ENCODE measurements at regions not wholly inside any gene's neighbourhood (a gene's known extent, or its start where the extent isn't known, plus 50 kb on each side); places are given as distances from the start of the nearest gene placed in this dataset.

DNA sequence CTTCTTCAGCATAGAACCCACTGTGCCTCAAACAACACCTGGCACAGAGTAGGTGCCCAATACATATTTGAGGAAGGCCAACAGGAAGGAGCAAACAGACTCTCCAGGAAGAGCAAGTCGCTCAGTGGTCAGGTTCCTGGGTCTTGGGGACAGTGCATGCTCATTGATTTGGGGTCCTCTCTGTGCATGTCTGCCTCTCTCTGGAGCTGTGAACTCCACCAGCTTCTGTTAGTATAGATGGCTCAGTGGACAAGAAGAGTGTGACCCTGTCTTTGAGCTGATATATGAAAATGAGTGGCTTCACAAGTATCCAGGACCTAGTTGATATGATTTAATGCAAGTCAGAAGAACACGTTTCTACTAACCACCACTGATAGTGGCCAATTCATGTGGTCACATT lies 98.7 kb downstream of the KCTD15 start:
- H3K27ac ChIP-seq, result no peak overlapping the region
- DNase-seq (ENCODE audit: low read depth, low spot score), result no peak

DNA sequence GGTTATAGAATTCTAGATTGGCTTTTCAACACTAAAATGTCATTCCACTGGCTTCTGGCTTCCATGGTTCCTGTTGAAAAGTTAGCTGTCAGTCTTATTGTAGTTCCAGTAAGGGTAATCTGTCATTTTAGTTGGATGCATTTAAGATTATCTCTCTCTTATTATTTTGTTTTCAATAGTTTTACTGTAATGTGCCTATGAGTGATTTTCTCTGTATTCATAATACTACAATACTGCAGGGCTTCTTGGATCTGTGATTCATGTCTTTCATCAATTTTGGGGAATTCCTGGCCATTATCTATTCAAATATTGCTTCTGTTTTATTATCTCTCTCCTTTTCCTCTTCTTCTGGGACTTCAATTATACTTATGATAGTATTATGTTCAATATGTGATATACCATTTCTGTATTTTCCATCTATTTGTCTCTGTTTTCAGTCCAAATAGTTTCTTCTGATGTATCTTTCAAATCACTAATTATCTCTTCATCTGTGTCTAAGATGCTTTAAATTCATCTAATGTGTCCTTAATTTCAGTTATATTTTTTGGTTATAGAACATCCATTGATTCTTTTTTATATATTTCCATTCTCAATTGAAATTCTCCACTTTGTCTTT lies 101.5 kb downstream of the KCTD15 start:
- no peak for DNase-seq (ENCODE audit: low read depth, low spot score)
- no peak overlapping the region for H3K27ac ChIP-seq

DNA sequence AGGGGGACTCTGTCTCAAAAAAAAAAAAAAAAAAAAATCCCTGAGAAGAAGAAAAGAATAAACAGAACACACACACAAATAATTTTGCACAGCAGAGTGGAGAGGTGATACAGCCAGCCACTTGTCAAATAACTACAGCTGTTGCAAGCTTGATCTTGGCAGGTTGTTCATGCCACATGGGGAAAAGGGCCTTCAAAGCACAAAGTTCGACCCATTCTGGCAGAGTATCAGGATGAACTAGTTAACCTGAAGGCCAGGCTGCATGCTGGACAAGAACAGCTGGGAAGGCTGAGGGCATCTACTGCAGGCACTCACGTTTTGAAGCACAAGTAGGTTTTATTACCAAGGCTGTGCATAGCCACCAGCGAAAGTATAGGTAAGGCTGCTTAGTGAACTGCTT lies 104.1 kb downstream of the KCTD15 start:
- H3K27ac ChIP-seq, result no peak overlapping the region
- no peak for DNase-seq (ENCODE audit: low read depth, low spot score)

DNA sequence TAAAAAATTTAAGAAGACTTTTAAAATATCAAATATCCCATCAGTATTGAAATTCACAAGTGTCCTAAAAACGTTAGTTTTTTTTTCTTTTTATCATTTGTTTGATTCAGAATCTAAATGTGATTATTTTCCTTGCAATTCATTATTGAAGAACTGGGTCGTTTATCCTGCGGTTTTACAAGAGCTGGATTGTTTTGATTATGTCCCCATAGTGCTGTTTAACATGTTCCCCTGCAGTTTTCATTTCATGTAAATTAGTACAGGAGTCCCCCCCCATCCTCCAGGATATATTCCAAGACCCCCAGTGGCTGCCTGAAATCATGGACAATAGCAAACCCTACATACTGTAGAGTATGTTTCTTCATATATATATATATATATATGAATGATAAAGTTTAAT lies 105.7 kb downstream of the KCTD15 start:
- no peak for DNase-seq (ENCODE audit: low read depth, low spot score)
- H3K27ac ChIP-seq, result no peak overlapping the region

DNA sequence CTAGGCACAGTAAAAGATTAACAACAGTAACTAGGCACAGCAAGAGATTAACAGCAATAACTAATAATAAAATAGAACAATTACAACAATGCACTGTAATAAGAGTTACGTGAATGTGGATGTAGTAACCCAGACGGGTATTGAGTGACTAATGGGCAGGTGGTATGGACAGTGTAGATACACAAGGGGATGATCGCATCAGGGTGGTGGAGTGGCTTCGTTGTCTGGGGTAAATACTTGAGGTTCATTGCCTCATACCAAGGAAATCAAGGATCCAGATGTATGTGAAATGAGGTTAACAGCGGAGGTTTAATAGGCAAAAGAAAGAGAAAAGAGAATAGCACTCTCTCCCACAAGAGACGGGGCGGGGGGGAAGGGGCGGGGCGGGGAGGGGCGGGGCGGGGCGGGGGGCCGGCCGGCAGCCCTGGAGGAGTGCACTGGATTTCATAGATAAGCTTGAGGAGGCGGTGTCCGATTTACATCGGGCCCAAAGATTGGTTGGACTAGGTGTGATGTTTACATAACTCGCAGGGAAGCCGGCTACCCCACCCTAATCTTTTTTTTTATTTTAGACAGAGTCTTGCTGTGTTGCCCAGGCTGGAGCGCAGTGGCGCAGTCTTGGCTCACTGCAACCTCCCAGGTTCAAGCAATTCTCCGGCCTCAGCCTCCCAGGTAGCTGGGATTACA lies 106.3 kb downstream of the KCTD15 start:
- no peak overlapping the region for H3K27ac ChIP-seq
- no peak for DNase-seq (ENCODE audit: low read depth, low spot score)

DNA sequence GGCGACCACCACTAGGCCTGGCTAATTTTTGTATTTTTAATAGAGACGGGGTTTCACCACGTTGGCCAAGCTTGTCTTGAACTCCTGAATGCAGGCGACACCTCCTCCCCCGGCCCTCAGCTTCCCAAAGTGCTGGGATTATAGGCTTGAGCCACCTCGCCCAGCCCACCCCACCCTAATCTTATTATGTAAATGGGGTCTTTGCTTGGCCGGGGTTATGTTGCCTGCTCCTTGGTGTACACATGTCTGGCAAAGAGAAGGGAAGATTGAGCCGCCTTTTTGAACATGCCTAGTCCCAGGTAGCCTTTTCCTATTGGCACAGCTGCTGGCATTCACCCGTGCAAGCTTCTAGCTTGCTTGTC lies 106.8 kb downstream of the KCTD15 start:
- H3K27ac ChIP-seq, result no peak overlapping the region
- DNase-seq (ENCODE audit: low read depth, low spot score), result no peak

DNA sequence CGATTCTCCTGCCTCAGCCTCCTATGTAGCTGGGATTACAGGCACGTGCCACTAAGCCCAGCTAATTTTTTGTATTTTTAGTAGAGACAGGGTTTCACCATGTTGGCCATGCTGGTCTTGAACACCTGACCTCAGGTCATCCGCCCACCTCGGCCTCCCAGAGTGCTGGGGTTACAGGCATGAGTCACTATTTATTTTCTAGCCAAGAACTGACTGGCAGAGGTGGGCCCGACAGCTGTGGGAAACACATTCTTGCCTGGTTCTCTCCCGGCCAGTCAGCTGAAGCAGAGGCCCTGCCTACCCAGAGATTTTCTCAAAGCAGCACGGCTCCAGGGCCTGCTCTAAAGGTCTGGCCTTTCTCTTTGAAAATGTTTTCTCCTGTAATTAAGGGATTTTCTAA lies 108.0 kb downstream of the KCTD15 start:
- no peak for DNase-seq (ENCODE audit: low read depth, low spot score)
- H3K27ac ChIP-seq, result peak overlapping the region; percentile 74

DNA sequence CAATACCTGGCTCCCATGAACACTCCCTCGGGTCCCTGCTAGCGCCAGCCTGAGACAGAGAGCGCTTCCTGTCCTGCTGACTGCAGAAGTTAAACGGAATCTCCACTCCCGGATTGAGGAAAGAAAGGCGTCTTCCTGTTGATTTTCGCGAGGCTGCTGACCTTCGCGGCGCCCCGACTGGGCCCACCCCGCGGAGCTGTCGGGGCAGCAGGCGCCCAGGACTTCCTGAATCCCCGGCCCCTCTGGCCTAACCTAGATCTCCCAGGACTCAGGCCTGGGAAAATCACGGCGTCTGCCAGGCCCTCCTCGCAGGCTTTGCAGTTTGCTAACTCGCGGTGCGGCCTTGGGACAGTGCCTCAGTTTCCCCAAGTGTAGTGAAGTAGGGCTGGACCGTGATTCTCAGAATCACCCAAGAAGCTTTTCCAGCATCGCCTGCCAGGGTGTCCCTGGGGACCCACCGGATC lies 108.8 kb downstream of the KCTD15 start:
- no peak for DNase-seq (ENCODE audit: low read depth, low spot score)
- peak overlapping the region; percentile 74 for H3K27ac ChIP-seq

DNA sequence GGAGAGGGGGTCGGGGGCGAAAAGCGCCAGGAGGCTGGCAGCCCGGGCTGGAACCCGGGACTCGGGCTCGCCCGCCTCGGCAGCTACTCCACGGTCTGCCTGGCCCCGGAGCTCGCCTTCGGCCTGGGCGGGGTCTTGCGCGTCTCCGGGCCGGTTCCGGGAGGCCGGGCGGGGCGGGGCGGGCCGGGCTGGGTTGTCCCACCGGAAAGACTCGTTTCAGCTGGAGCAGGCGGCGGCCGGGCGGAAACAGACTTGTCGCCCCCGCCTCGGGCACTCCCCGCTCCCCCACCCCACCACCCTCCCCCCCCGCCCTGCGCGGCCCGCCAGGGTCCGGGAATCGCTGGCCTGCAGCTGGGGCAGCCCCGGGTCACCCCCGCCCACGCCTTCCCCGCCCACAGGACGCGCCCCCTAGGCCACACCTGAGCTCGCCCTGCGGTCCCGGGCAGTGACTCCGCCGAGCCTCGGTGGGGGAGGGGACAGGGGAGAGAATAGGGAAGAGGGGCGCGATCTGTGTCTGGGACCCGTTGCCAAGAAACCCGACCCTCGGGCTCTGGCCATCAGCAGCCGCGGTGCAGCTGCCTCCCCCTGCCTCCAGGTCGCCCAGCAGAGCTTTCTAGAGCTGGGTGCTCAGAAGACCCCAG lies 109.4 kb downstream of the KCTD15 start:
- no peak for DNase-seq (ENCODE audit: low read depth, low spot score)

DNA sequence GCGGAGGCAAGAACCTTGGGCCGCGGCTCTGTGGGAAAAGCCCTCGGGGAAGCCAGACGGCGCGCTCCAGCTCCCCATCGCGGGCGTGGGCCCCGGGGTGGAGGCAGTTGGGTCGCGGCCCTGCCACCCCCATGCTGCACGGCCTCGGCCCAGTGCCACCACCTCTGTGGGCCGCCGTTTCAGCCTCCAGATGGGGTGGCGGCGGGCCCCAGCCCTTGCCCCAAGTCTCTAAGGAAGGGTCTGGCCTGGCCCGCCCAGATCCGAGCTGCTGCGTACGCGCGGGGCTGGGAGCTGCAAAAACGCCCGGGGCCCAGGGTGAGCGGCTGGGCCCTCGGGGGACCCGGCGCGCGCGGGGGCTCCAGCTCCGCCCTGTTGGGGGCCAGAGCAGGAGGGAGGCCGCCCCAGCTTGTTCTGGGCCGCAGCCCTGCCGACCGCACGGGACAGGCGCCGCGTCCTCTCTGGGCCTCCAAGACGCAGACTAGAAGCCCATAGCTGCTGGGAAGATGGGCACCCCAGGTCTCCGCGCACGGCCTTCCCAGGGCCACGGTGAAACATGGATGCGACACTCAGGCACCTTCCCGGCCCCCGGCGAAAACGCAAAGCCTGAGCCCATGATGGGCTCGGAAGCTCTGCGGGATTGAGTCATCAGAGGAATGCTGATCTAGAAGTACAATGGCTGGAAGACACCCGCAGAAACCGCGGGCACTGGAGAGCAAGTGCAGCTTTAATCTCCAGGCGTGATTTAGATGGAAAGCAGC lies 110.1 kb downstream of the KCTD15 start:
- peak overlapping the region; percentile 74 for H3K27ac ChIP-seq
- no peak for DNase-seq (ENCODE audit: low read depth, low spot score)

More for the DNA sequence above, 109.4 kb downstream of the KCTD15 start:
- H3K27ac ChIP-seq, result peak overlapping the region; percentile 74

DNA sequence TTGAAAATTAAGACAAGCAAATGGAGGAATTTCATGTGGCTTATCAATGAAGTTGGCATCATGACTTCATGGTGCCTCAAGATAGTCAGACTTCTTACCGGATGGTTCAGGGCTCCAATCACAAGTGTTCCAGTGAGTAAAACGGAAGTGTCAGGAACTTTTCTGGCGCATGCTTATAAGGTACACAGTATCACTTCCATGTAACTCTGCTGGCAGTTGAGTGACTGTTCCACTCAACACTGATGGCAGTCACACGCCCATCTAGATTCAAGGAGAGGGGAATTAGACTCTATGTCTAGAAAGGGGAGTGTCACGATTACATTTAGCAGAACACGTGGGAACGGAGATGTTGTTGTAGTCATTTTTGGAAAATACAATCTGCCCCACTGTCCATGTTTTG lies 114.3 kb downstream of the KCTD15 start:
- H3K27ac ChIP-seq, result no peak overlapping the region
- no peak for DNase-seq (ENCODE audit: low read depth, low spot score)

DNA sequence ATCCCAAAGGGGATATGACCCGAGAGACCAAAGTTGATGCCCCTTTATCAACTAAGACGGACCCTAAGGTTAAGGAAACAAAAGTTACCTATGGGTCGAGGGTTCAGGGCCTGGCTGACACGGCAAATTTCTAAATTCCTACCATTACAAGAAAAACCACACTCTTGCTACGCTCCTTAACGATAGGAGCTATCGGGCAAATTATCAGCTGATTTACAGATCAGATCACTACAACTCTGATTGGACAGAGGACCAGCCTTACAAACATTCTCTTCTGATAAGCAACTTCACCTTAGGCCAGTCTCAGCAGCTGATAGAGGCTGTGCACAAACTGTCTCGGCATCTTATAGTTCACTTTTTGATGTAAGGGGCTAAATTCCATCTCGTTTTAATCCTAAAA lies 117.9 kb downstream of the KCTD15 start:
- DNase-seq (ENCODE audit: low read depth, low spot score), result no peak

DNA sequence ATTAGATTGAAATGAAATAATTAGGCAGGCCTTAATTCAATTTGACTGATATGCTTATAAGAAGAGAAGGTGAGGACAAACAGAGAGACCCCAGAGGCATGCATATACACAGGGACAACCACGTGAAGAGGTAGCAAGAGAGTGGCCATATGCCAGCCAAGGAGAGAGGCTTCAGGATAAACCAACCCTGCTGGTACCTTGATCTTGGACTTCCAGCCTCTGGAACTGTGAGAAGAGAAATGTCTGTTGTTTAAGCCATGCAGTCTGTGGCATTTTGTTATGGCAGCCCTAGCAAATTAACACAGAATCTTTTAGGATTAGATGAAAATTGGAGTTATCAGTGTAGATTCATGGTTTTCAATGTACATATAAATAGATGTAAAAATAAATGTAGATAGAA lies 120.1 kb downstream of the KCTD15 start:
- H3K27ac ChIP-seq, result no peak overlapping the region
- DNase-seq (ENCODE audit: low read depth, low spot score), result no peak

More for the DNA sequence above, 117.9 kb downstream of the KCTD15 start:
- no peak overlapping the region for H3K27ac ChIP-seq

DNA sequence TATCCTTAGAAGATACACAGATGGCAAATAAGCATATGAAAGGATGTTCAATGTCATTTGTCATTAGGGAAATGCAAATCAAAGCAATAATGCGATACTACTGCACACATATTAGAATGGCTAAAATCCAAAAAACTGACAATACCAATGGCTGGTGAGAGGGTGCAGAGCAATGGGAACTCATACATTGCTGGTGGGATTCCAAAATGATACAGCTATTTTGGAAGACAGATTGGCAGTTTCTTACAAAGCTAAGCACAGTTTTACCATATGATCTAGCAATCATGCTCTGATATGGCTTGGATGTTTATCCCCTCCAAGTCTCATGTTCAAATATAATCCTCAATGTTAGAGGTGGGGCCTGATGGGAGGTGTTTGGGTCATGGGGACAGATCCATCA lies 122.6 kb downstream of the KCTD15 start:
- no peak for DNase-seq (ENCODE audit: low read depth, low spot score)
- no peak overlapping the region for H3K27ac ChIP-seq

DNA sequence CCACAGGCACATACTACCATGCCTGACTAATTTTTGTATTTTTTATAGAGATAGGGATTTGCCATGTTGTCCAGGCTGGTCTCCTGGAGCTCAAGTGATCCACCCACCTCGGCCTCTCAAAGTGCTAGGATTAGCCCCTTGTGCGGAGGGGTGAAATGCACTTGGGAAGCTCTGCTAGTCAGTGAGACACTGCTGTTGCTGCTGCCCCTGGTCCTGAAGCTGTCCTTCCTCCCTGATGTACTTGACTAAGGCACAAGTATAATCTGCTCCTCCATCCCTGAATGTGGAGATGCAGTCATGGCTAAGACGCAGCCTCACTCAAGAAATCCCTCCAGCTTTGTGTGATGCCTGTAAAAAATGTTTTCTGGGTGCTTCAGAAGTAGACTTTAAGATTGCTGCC lies 124.5 kb downstream of the KCTD15 start:
- no peak overlapping the region for H3K27ac ChIP-seq
- no peak for DNase-seq (ENCODE audit: low read depth, low spot score)

DNA sequence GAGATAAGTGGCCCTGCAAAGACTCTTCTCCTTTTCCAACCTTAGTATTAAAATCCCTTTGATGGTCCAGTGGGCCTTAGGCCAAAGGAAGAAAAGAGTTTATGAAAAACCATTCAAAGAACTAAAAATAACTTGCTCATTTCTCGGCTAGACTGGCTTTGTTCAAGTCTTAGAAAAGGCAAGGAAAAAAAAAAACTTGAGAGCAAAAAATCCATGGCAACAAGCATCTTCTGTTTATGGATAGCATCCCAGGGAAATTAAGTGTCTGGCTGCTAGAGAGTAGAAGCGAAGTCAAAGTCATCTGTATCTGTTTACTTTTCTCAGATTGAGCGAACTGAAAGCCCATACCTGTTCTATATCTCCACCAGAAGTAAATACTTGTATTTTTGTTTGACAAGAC lies 129.6 kb downstream of the KCTD15 start:
- no peak overlapping the region for H3K27ac ChIP-seq
- no peak for DNase-seq (ENCODE audit: low read depth, low spot score)

DNA sequence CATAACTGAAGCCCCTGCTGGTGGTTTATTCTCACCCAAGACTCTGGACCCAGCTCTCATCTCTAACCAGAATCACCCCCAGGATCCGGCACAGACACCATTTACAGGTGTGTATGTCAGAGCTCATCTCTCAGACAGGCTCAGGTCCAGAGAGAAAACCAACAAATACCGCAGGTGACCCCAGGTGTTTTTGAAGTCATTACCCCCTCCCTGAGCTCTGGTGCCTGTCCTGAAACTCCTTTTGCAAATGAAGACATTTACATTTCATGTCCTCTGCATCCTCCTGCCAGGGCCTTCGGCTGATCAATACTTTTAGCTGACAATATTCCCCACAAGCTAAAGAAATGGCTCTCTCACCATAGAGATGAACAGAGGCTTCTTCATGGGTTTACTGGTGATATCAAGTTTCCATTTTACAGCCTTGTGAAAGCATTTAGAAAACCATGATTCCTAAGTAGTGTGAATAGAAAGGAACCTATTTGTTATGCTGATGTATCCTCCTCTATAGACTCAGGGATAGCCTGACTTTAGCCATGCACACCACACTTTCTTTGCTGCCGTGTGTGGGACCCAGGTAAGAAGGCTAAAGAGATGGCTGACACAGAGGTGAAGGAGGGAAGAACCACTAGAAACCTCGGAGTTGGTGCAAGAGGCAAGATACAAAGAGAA lies 131.3 kb downstream of the KCTD15 start:
- H3K27ac ChIP-seq, result no peak overlapping the region
- no peak for DNase-seq (ENCODE audit: low read depth, low spot score)

DNA sequence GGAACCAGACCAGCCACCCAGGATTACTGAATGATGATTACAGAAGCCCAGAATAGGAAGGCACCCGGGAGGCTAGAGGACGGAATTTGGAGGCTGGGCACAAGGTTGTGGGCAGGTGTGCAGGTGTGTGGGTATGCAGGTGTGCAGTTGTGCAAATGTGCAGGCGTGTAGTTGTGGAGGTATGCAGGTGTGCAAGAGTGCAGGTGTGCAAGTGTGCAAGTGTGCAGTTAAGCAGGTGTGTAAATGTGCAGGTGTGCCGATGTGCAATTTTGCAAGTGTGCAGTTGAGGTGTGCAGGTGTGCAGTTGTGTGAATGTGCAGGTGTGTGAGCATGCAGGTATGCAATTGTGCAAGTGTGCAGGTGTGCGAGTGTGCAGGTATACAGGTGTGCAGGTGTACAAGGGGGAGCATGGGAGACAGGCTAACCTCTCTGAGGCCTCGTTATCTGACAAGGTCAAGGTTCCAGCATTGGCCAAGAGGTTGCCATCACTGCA lies 131.8 kb downstream of the KCTD15 start:
- H3K27ac ChIP-seq, result no peak overlapping the region
- no peak for DNase-seq (ENCODE audit: low read depth, low spot score)

DNA sequence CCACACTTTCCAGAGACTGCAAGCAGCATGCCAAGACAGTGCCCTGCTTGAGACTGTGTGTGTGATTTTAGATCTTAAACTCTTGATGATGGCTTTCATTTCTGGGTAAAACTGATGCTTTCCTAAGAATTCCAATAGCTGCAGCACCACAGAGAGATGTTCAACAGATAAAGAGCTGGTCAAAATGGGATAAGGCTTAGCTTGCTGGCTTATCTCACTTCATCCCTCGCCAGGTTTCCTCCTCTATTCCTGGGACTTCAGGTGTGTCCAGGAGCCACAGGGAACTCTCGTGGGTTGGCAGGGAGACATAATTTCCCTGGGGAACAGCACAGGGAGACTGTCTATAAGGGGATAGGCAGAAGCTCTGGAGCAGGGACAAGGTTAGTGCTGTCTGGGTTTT lies 137.3 kb downstream of the KCTD15 start:
- H3K27ac ChIP-seq, result no peak overlapping the region
- no peak for DNase-seq (ENCODE audit: low read depth, low spot score)

DNA sequence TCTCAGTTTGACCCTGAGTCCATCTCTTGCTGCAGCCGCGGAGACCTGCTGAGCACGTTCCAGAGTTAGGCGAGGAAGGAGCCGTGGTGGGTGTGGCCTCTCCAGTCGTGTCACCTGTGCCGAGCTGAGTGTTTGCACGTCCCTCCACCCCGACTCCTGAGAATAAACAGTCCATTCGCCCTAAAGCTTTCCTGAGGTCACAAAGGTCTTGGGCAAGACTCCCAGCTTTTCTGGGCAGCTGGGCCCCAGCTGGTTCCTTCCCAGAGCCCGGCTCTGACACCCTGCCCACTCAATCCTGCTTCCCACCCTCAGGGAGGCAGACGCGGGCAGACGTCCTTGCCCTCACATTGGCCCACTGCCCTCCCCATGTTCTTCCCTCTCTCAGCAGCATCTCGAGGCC lies 142.2 kb downstream of the KCTD15 start:
- H3K27ac ChIP-seq, result no peak overlapping the region
- DNase-seq (ENCODE audit: low read depth, low spot score), result no peak
